HFF-Myc (cell line): ENCODE measurements at regions not wholly inside any gene's neighbourhood (a gene's known extent, or its start where the extent isn't known, plus 50 kb on each side); places are given as distances from the start of the nearest gene placed in this dataset.
"Not testable (repeated sequence)": the region's sequence is repeated elsewhere in the genome, so short reads cannot be mapped to it uniquely, and the experiment has no call there.

ENCODE experiments used
- DNase-seq: peaks from one replicate; pipeline ENCODE4 v3.0.0-alpha.2; 2011; ENCODE audit warnings: low read depth; ENCODE audit errors: extremely low read depth
- H3K4me3 ChIP-seq: replicated peaks from 2 replicates; pipeline ENCODE4 v1.5.1; 2011; ENCODE audit warnings: low read depth, mild to moderate bottlenecking, control low read depth, low read length

DNA sequence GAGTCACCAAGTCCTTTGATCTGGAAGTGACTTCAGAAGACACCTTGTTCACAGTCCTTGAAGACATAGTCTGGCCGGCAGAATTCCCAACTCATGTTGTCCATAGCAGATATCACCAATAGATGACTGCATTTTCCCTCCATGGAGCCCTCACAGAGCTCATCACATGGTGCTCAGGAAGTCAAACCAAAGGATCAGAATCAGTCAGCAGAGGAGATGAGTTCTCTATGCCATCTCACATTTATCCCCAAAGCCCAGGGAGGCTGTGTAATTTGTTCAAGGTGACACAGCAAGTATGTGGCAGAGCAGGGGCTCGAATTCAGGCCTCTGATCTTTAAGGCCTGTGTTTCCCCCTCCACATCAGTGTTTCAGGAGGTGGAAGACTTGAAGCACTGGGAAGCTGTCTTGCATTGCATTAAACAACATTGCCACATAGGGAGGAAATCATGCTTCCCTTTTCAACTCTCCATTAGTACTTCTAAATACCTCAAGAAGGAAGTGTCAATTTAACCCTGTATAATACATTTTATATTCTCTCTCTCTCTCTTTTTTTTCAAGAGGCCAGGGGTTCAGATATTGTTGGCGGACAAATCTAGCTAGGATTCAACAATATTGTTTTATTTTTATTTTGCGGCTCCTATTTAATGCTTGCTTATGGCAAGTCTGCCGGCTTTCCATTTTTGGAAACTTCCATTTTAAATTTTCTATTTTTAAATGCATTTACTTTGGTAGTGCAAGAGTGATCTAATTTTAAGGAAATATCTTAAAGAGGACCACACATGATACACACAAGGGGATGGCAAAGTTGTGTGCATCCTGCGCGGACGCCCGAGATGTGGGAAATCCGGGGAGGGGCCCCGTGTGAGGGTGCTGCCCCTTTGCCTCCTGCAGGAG is 61.9 kb downstream of the NPIPB5 start:
- DNase-seq, H3K4me3 ChIP-seq: not testable (repeated sequence)

DNA sequence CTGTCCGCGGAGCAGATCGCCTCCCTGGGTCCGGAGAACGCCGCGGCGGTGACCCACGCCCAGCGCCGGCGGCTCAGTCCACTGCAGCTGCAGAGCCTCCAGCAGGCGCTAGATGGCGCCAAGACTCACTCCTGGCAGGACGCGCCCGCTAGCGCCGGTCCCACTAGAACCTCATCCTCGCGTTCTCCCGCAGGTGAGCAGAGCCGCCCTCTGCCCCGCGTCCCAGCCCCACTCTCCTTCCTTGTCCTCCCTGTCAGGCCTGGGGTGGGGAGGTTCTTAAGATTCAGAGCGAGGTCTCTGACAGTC is 62.5 kb downstream of the NPIPB5 start:
- DNase-seq, H3K4me3 ChIP-seq: not testable (repeated sequence)

DNA sequence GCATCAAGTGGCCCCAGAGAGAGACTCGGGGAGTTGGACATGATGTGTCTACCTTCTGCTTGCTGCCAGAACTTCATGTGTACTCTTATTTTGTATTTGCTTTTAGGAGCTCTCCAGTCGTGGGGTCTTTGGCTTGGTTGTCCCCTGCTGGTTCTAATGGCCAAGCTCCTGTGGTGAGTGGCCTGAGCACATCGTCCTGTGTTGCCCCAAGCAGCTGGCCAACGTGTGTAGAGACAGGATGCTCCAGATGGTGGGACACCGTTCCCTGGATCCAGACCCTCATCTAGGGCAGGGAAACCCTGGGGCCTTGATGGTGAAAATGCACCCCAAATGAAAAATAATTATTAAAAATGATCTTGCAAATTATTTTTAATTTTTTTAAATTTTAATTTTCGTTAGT is 65.8 kb downstream of the NPIPB5 start:
- DNase-seq, H3K4me3 ChIP-seq: not testable (repeated sequence)

DNA sequence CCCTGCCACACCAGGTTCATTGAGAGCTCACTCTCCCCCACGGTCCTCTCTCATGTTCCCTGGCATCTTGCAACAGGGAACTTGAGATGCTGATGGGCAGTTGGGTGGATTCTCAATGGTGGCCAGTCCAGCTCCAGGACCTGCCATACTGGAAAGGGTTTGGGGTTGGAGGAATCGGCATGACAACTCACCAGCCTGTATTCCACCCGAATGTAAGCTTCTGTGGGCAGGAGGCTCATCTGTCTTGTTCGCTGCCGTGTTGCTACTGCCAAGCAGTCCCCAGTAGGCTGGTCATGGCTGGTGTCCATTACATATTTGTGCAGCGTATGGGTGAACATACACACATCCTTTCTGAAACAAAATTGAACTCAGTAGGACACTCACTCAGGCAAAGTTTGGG is 72.5 kb downstream of the NPIPB5 start:
- H3K4me3 ChIP-seq, DNase-seq: not testable (repeated sequence)

DNA sequence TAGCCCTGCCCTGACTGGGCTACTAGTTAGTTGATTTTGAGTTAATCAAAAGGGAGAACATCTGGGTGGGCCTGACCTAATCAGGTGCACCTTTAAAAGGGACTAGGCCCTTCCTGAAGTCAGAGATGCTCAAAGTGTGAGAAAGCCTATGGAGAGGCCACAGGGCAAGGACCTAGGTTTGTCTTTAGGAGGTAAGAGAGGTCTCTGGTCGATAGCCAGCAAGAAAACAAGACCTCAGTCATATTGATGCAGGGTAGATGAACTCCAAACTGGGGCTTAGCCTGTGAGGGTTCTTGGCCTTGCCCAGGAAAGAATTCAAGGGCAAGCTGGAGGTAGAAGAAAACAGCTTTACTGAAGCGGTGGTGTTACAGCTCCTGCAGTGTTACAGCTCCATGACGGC is 73.8 kb downstream of the NPIPB5 start:
- not testable (repeated sequence) for DNase-seq, H3K4me3 ChIP-seq

DNA sequence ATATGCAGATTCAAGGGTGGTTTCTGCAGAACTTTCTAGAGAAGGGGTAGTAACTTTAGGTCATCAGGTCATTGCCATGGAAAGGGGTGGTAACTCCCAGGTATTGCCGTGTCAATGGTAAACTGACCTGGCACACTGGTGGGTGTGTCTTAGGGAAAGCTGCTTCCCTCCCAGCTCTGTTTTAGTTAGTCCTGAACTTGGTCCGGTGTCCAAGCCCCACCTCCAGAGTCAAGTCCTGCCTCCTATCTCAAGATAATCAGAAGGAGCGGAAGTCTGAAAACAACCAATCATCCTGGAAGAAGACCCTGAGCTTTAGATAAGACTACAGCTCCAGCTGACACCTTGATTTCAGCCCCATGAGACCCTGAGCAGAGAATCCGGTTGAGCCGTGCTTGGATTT is 74.2 kb downstream of the NPIPB5 start:
- not testable (repeated sequence) for DNase-seq, H3K4me3 ChIP-seq

DNA sequence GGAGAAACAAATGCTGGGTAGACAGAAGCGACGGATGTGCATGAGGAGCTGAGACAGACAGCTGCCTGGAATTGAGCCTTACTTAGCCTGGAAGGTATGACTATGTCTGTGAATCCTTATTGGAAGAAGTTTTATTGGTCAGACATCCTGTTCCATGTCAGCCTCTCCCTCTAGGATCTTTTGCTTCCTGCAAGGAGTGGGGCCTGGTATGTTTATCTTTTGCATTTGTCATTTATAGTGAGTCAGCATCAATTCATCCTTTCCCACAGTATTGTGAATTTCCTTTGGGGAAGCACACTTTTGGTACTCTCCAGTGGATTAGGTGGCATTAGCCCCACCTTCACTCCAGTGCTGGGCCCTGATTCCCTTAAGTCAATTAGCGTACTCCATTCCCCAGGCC is 74.7 kb downstream of the NPIPB5 start:
- peak; percentile 39 for DNase-seq
- H3K4me3 ChIP-seq = not testable (repeated sequence)

DNA sequence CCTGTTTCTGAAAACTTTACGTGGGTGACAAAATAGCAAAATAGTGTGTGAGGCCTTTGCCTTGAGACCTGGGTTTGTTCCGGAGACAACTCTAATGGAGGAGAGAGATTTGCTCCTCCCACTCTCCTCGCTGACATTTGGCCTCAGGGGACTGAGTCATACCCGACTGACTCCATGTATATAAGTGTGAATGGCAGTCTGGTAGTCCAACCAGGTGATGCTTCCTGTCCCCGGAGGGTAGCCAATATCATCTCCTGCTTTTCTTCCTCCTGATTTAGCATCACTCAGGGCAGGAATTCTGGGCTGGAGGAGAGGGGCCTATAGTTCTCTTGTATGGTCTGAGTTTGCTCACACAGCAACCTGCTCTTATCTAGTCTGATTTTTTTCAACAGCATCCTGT is 76.0 kb downstream of the NPIPB5 start:
- not testable (repeated sequence) for H3K4me3 ChIP-seq, DNase-seq

DNA sequence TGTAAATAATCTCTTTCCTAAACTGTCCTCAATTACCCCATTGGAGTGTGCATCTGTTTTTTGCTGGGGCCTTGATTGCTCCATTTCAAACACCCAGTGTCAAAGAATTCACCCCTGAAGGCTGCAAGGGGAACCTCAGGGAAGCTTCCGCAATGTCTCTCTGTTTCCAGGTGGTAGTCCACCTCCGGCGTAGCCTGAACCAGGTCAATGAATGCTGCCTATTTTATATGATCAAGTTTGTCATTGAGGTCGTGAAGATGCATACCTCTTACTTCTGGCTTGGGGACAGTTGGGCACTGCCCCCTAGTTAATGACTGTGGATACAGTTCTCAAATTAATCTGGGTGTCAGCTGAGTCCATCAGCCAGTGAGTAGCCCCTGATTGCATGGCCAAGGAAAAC is 79.1 kb downstream of the NPIPB5 start:
- not testable (repeated sequence) for DNase-seq, H3K4me3 ChIP-seq

DNA sequence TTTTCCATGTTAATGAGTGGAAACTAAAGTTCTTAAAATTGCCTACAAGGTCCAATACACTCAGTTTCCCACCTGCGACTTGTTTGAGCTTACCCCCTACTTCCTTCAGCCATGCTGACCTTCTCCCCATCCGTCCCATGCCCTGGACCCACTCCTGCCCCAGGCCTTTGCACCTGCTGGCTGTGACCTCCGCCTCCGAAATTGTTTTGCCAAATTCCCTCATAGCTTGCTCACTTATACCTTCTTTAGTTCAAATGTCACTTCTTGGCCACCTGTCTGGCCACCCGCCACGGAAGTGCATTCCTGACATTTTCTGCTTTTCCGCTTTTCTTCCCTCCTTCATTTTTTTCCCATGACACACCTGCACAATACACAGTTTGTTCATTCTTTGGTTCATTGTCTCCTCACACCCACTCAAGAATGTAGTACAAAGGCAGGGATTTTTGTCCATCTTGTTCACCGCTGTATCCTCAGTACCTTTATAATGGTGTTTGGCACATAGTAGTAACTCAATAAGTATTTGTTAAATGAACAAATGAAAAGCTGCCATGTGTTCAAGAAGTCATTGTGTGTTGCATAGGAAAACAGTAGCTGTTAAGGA is 85.9 kb downstream of the NPIPB5 start:
- DNase-seq, H3K4me3 ChIP-seq: not testable (repeated sequence)

DNA sequence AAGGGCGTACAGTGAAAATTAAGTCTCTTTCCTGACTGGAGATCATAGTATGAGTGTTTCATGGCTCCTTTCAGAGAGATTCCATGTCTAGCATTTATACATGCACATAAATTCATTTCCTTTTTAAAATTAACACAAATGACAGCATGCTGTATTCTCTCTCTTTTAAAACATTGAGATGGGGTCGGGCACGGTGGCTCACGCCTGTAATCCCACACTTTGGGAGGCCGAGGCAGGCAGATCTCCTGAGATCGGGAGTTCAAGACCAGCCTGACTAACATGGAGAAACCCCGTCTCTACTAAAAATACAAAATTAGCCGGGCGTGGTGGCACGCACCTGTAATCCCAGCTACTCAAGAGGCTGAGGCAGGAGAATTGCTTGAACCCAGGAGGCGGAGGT is 93.1 kb downstream of the NPIPB5 start:
- DNase-seq = not testable (repeated sequence)

DNA sequence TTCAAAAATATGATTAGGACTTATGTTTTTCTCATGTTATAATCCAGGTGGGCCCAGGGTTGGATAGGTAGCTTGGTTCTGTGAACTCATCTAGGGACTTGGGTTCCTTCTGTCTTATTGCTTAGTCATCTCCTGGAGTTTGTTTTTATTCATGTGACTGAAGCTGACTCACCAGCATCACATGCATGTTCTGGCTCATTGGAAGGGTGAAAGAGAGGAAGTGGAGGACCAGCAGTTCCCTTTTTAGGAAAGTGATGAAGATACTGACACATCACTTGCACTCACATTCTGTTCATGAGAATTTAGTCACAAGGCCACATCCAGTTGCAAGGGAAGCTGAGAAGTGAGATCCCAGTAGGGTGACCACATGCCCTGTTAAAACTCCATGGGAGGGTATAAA is 95.9 kb downstream of the NPIPB5 start:
- DNase-seq, H3K4me3 ChIP-seq: not testable (repeated sequence)

More for the DNA sequence above, 93.1 kb downstream of the NPIPB5 start:
- H3K4me3 ChIP-seq = not testable (repeated sequence)

DNA sequence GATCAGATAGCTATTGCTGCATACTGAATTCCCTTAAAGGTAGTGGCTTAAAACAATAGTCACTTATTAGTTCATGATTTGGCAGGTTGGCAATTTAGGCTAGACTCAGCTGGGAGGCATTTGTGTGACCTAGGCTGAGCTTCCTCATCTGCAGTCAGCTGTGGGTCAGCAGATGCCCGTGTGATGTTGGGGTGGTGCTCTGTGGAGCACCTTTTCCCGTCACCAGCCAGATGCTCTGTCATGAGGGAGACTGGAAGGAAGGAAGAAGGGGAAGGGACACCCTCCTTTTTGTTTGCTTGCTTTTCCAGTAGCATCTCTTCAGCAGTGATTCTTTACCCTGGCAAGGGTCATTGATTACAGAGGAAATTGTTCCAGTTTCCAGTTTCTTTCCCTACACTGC is 99.1 kb downstream of the NPIPB5 start:
- not testable (repeated sequence) for H3K4me3 ChIP-seq, DNase-seq

DNA sequence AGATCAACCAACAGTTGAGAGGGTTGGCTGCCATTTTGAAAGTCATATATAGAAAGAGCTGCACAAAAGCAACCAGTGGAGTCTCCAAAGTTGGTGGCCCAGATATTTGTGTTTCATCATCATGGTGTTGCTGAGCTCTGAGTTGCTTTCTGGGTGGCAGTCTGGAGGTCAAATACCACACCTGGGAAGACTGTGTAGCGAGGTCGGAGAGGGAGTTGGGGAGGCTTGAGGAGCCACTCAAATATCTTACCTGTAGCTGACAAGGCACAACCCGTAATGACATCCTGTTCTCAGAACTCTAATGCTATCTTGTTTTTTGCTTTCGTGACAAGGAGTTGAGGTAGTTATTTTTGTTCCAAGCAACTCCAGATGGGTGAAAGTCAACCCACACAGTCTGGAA is 100.4 kb downstream of the NPIPB5 start:
- not testable (repeated sequence) for DNase-seq, H3K4me3 ChIP-seq
